Esophagus mucosa (tissue), 1 donor: ENCODE measurements at regions not wholly inside any gene's neighbourhood (a gene's known extent, or its start where the extent isn't known, plus 50 kb on each side); places are given as distances from the start of the nearest gene placed in this dataset.

Experiments used
- ATAC-seq: fragments of 200-7000 bp; cut with Tn5 transposase; one replicate; pipeline ENCODE4 v1.9.1; 2020
- donor health status: DM: yes; HTN: yes; CAD: no.

DNA sequence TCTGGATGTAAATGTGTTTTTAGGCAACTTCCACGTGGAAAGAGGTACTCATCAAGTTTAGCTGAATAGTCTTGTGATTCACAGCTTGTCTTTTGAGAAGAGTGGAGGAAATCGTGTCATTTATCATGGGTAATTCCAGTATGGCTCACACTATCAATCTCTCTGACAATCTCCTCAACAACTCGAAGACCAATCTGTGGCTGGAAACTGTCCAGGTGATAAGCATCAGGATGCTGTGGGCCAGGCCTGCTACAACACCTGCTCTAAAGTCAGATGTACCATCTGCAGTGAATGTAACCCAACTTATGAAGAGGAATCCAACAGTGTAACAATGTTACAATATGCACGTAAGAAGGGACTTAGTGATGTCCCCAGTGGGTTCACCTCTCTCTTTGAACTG is 132.1 kb upstream of the GK2 start:
- ATAC-seq = no peak

DNA sequence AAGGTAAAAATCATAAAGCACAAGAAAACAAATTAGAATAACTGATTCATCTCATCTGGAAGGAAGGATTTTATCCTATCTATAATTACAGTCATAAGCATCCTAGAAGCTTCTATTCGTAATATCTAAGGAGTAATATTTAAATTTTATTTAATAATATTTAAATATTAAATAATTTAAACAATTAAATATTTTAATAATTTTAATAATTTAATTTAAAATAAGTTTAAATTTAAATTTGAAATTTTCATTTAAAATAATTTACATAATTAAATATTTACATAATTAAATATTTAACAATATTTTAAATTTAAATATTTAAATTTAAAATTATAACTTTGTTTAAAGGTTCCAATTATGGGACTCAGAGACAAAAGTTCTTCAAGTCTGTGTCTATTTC is 127.5 kb upstream of the GK2 start:
- no peak for ATAC-seq

DNA sequence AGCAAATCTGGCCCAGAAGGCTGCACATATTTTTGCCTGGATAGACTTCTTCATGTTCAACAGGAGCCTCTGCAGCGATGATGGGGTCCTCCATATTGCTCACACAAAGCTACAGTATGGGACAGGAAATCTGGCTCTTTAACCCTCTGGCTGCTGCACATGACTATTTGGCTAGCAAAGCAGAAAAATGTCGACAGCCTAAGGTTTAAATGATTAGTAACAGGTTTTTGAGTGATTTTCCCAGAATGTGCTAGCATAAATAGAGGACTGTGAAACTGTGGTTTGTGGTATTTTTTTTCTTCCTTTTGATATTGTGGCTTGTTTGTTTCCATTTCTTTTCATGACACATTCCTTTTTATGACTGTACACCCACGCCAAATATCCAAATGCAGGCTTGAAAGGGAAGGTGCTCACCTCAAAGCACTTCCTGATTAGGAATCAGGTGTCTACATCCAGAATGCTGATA is 120.2 kb upstream of the GK2 start:
- ATAC-seq = no peak

DNA sequence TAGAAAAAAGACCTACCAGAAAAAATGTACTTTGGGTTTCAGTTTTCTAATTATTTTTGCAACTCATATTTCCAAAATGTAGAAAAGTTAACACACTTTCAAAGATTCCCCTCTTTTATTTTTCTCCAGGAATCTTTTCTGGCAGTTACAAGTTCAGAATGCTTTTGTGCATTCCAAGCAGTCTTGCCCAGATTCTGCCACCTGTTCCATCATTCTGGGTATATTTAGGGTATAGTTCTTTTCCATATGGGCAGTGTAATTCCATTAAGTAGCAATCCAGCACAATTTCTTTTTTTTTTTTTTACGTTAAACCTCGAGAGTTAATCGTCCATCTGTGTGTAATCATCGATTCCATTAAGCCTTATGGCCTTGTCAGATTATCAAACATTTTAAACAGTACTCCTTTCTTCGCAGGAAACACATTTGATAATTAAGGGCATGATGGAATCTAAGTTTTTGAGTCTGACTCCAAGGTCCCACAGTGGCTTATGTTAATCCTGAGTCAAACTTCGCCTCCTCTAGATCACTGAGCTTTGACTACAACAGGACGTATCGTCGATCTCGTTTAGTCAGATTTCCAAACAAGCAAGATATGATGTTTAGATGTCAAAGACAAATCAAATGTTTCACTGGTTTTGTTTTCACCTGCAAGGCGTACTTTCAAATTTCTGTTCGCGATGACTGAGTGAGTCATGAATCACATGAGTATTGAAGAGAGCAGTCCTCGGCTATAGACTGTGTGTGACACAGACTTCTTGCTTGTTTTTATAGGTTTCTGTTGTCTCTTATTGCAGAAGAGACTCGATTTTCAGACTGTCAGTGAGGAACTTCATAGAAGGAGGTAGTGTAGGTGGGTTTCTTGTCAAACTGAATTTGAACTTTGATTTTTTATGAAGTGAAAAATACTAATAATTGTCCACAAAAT is 118.9 kb upstream of the GK2 start:
- ATAC-seq = no peak

DNA sequence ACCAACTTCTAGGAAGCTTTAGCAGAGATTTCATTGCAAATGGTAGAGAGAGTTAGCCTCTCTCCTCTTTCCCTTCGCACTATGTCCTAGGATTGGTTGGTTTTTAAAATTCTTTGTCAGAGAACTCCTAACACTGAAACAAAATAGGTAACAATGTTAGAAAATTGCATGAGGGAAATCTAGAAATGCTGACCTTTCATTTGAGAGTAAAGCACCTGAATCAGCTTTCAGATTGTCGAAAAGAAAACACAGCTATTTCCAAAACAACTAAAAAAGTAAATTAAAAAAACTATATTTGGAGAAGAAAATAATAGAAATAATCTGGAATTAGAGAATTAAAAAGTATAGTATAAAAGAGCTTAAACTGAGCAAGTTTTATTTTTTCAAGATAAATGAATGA is 108.1 kb upstream of the GK2 start:
- no peak for ATAC-seq

DNA sequence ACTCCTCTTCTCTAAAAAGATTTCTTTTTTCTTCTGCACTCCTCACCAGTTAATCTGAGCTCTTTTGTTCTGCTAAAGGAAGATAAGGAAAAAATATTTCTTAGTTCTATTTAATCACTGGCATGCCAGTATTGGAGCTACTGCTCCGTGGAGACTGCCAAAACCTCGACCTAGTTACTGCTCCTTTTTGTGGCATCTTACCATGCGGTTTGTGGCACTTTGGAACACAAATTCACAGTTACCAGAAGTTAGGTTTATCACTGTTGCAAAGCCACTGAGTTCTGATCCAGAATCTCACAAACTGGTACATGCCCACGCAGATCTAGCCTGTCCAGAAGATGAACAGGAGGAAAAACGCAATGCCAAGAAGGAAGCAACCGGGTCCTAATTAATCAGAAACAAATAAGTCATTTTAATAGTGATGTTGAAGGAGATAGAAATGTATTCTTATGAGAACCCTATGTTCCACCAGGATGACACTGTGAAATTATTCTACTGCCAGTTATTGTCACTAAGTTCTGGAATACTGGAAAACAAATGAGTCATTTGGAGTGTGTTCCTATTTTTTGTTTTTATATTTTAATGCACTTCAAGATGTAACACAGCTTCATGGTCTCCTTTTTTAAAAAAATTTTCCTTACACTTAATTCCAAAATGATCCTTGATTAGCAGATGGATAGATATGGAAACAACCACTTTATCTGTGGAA is 106.7 kb upstream of the GK2 start:
- ATAC-seq = no peak

DNA sequence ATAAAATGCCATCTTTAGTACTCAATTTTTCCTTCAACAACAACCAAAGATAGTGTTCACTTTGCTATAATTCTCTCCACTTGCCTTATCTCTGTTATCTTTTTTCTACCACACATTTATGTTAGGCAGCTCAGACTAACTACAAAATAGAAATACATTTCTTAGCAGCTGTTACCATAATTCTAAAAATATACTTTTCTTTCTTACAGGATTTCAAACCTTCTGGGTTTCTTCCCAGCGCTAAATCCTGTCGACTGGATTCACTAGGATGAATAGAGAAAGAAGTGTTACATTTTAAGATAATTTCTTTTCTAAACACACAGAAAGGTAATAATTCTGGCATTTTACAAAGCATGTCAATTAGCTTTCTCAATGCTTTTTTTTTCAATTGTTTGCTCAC is 105.5 kb upstream of the GK2 start:
- no peak for ATAC-seq

DNA sequence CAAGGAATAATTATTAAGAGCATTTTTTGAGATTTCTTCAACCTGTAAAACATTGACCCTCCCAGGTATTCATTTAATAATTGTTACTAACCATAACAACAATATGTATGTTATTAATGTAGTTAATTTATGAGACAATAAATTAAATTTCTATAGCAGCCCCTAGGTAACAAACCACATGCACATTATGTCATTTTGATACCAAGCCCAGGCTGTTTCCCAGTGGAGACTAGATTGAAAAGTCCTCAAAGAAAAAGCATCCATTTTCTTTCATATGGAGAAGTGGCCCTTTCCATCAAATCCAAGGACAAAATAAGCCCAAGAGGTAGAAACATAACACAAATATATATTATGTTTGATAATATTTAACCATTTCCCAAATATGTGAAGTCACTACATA is 104.3 kb upstream of the GK2 start:
- no peak for ATAC-seq

DNA sequence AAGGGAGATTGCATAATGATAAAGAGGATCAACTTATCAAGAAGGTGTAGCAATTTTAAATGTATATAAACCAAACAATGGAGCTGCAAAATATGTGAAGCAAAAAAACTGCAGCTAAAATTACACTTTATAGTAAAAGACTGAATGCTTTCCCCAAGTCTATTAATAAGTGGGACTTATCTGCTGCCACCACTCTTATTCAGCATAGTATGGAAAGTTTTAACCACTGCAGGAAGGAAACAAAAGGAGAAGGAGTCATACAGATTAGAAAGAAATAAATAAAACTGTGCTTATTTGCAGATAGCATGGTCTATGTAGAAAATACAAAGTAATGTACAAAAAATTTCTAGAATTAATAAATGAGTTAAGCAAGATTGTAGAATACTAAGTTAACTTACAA is 94.1 kb upstream of the GK2 start:
- ATAC-seq = no peak

DNA sequence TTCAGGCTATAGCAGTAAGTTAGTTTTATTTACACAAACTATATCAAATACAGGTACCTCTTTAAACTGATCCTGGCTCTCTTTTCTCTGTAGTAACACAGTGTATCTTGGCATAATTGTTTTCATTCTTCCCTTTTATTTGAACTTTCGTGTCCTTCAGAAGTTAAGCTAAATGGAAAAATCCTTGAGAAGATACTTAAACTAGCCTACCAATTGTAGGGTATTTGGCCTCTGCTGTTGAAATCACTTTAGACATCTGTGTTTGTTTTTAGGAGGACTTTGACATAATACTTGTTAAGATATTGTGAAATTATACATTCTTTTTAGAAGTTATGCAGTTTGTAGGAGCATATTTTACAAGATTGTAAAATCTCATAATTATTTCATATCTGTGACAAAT is 90.3 kb upstream of the GK2 start:
- ATAC-seq = no peak

DNA sequence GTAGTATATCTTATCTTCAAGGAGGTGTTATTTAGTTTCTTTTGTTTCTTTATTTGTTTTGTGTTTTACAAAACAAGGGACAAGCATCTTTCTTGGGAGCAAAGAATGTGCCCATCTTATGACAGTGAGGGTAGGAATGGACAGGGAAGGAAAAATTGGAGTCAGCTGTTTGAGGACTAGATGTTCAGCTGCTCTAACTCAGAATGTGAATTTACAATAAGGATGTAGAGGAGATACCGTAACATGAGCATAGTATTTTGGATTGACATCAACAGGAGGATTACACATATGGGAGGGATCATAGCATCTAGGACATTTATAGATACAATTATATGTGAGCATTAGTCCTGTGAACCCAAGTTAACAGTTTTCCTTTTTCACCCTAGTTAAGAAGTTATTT is 89.0 kb upstream of the GK2 start:
- ATAC-seq = no peak

DNA sequence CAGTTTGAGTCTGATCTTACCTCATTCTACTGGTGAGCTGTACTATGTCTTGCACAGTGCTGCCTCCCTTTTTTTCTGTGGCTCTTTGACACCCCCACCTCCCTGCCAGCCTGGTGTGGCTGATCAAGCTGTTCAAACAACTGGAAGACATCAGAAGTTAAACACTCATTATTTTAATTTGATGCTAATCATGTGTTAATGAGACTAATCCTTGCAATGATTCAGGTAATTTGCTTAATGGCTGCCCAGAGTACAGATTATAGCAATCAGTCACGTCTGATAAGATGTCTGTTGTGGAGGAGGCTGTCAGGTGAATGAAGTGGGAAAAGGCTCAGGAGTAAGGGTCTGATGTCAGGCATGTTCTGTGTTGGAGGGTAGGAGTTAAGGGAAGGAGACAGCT is 87.4 kb upstream of the GK2 start:
- ATAC-seq = no peak

DNA sequence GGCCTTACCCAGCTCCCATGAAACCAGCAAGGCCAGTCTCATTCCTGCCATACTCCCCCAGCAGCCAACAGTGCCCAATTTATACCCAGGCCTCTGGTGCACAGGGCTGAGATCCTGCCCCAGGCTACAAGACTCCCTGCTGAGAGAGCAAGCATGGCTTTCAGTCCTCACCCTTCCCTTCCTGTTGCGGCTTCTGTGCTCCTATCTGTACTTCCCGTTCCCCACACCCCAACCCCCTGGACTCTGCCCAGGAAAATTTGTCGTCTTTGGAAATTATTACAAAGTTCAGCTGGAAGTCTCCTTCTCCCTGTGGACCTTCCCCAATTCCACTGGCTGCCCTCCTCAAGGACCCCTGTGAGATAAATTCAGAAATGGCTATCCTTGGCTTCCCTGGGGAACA is 84.1 kb upstream of the GK2 start:
- no peak for ATAC-seq

DNA sequence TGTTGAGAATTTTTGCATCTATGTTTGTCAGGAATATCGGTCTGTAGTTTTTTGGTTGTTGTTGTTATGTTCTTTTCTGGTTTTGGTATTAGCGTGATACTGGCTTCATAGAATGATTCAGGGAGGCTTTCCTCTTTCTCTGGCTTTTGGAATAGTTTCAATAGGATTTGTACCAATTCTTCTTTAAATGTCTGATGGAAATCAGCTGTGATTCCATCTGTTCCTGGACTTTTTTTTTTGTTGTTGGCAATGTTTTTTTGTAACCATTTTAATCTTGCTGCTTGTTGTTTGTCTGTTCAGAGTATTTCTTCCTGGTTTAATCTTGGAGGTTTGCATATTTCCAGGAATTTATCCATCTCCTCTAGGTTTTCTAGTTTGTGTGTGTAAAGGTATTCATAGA is 81.5 kb upstream of the GK2 start:
- ATAC-seq = no peak

DNA sequence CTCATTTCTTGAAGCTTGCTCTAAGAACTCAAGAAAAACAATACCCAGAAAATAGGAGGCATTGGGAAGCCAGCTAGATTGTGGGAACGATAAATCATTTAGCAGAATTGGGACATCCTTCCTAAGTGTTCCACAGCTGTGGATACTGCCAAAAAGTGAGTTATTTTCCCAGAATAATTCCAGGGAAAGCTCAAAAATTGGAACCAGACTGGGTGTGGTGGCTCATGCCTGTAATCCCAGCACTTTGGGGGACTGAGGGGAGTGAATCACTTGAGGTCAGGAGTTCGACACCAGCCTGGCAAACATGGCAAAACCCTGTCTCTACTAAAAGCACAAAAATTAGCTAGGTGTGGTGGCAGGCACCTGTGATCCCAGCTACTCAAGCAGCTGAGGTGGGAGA is 68.2 kb upstream of the GK2 start:
- no peak for ATAC-seq

DNA sequence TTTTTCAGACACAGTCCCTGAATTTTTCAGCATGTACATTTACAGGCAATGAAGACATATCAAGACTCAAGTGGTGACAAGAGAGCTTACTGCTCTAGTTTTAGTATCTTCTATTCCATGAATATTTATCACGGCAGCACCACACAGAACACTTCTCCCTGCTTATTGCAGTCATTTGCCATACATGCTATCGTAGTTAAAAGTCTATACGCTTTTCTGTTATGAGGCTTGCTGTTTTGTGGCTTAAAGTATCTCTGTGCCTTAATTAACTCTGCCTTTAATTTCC is 65.4 kb upstream of the GK2 start:
- ATAC-seq = no peak

DNA sequence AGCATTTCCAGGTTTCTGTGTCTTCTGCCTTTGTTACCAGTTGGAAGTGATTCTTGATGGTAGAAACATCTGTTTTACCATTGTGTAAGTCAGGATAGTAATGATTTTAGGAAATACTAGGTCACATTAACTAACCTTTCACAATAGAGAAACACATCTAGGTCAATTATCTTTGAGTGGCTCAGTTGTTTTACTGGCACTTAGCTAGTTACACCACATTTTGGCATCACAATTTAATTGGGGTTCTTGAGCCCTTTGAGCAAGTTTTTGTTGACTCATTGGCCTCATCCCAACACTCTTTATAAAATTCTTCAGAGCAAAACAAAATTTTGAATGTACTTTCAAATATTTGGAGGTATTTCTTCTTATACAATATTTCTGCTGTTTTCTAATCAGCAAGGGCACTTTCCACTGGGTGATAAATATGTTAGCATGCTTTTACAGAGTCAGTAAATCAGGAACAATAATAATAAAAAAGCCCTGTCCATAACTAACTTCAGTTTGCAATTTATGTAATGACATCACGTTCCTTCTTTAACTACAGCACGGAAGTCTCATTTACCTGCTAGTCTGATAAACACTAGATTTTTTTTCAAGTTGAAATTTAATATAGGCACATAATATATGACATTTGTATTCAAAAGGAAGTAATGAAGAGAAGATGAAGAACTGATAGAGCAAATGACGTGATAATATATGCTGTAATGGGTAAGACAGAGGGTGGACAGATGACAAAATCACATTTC is 64.8 kb upstream of the GK2 start:
- ATAC-seq = no peak

DNA sequence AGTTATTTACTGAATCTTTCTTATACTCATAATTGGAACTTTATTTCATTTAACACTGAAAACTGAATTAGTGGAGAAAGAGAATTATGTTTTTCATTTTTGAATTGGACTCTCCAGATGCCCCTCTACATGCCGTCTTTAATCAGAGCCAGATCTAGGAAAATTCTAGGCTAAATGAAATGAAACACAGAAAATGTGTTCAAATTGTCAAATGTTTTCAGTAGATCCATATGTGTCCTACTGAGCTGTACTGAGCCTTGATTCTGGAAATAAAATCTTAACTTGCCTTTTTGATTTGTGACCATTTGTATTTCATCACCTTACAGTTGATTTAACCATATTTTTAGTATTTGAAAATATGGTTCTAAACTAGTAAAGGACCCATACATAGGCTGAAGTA is 64.0 kb upstream of the GK2 start:
- no peak for ATAC-seq

DNA sequence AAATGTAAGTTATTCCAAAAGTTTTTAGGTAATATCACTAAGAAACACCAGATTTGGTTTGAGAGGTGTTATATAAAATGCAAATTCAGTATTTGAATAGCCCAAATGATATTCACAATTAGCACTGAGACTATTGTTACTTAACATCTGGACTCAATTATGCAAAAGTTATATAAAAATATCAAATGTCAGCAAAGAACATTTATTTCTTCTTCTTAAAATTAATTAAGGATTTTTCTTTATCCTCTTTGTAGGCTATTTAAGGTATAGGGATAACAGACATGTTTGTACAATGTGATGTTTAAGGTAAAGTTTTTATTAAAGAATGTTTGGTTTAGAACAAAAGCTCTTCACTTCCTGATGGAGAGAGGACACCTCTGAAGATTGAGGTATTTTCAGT is 63.3 kb upstream of the GK2 start:
- no peak for ATAC-seq

DNA sequence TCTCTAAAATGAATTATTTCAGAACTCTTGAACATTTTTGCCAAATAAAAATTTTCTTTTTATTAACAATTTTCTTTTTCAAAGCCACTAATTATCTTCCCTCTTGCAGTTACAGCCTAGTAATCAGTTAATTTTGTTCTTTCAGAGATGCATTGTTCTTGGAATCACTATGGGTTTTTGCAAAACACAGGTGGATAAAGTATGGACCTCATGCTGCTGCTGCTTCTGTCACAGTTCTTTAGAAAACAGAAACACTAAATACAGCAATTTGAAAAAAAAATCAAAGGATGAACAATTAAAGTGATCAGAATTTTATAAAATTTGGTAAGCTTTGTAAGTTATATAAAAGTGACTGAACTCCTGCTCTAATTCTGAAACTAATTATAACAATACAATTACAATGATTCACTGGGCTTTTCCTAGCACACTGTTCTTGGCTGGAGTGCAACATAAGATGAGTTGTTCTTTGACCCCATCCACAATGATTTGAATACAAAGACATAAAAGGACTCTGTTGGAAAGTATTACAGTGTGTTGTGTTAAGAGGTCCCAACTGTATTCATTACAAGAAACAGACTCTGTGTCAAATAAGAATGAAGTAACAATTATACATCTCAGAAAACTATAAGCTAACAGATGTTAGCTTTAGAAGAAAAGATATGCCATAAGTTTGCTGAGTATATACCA is 59.4 kb upstream of the GK2 start:
- ATAC-seq = no peak

DNA sequence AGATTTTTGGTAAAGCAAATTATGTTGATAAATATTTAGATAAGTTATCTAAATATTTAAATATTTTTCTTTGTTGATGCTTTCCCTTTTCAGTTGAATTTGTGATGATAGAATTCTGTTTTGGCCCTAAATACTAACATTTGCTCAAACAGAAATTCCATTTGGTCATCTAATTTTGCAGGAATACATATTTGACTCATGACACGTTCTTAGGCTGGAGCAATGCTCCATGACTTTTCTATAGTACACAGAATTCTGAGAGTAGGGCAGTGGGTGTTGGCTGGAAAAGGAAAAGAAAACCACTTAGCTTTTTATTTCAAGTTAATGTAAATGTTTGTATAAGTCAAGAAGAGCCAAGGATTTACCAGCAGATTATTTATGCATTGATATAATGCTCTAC is 58.6 kb upstream of the GK2 start:
- no peak for ATAC-seq
